BJ (cell line): ENCODE measurements at regions not wholly inside any gene's neighbourhood (a gene's known extent, or its start where the extent isn't known, plus 50 kb on each side); places are given as distances from the start of the nearest gene placed in this dataset.
"Not testable (repeated sequence)": the region's sequence is repeated elsewhere in the genome, so short reads cannot be mapped to it uniquely, and the experiment has no call there.

ENCODE experiments used
- CTCF ChIA-PET: fragments of 350-600 bp; formaldehyde crosslinking; extraction: SDS; loops from one replicate; lab custom pipeline; 2021; ENCODE audit warnings: antibody characterized with exemption, inconsistent platforms; lab: Yijun Ruan, JAX
- POLR2A ChIA-PET: fragments of 300-600 bp; sonication (Branson Sonifier 250); formaldehyde crosslinking; extraction: SDS; loops from one replicate; lab custom pipeline; 2021; ENCODE audit warnings: antibody characterized with exemption; lab: Charles Lee
- DNase-seq: peaks from one replicate; pipeline ENCODE4 v3.0.0-alpha.2; 2011; ENCODE audit warnings: low read depth
- H3K27me3 ChIP-seq: 2 replicates; pipeline ENCODE4 v1.6.0; 2011; ENCODE audit warnings: low read length; ENCODE audit not compliant: control insufficient read depth, insufficient read depth
- H3K36me3 ChIP-seq: 2 replicates; pipeline ENCODE4 v1.5.1; 2011; ENCODE audit warnings: low read length; ENCODE audit not compliant: control insufficient read depth, insufficient read depth
- H3K4me3 ChIP-seq: 2 replicates; pipeline ENCODE4 v1.5.1; 2011; ENCODE audit warnings: low read depth, mild to moderate bottlenecking, control low read depth, low read length
- CTCF ChIP-seq: IDR thresholded peaks from 2 replicates; pipeline ENCODE4 v1.5.1; 2011; ENCODE audit warnings: low read depth, mild to moderate bottlenecking, control low read depth, inconsistent platforms, low read length, moderate library complexity; ENCODE audit not compliant: insufficient read depth

GRCh38 chr14:42490536-42490935 lies 883.9 kb downstream of the LRFN5 start:
- Histone ChIP-seq H3K27me3 (no peaks in the 10 kb centered on the region), H3K4me3 (no peak overlapping the region), H3K36me3 (no peaks in the 10 kb centered on the region)
- TF ChIP-seq CTCF: no peak
- no peak for DNase-seq
- ChIA-PET CTCF (no interaction called here), POLR2A (no interaction called here)

- H3K27me3 ChIP-seq: no peaks in the 10 kb centered on the region
- H3K36me3 ChIP-seq: no peaks in the 10 kb centered on the region
- no peak for DNase-seq
- no peak overlapping the region for H3K4me3 ChIP-seq
- POLR2A ChIA-PET: no interaction called here
- TF ChIP-seq CTCF: no peak
- CTCF ChIA-PET: no interaction called here
Measured at GRCh38 chr14:42488965-42489364, 882.3 kb downstream of the LRFN5 start.

GRCh38 chr14:42482345-42482971 lies 875.8 kb downstream of the LRFN5 start:
- DNase-seq, CTCF ChIA-PET, POLR2A ChIA-PET: not testable (repeated sequence)

GRCh38 chr14:42481714-42482113 lies 875.0 kb downstream of the LRFN5 start:
- POLR2A ChIA-PET, H3K36me3 ChIP-seq, H3K27me3 ChIP-seq, DNase-seq, CTCF ChIA-PET, H3K4me3 ChIP-seq: not testable (repeated sequence)

More at GRCh38 chr14:42482345-42482971, 875.8 kb downstream of the LRFN5 start:
- not testable (repeated sequence) for H3K4me3 ChIP-seq, H3K27me3 ChIP-seq, H3K36me3 ChIP-seq

GRCh38 chr14:42480255-42480654 lies 873.6 kb downstream of the LRFN5 start:
- no peak for DNase-seq
- TF ChIP-seq CTCF: no peak
- no peaks in the 10 kb centered on the region for H3K27me3 ChIP-seq
- no peak overlapping the region for H3K4me3 ChIP-seq
- POLR2A ChIA-PET: no interaction called here
- CTCF ChIA-PET: no interaction called here
- H3K36me3 ChIP-seq: no peaks in the 10 kb centered on the region

GRCh38 chr14:42475289-42475688 lies 868.6 kb downstream of the LRFN5 start:
- Histone ChIP-seq H3K36me3 (no peaks in the 10 kb centered on the region), H3K27me3 (no peaks in the 10 kb centered on the region), H3K4me3 (no peak overlapping the region)
- ChIA-PET CTCF (no interaction called here), POLR2A (no interaction called here)
- no peak for TF ChIP-seq CTCF
- no peak for DNase-seq
